ENCODE measurements at regions not wholly inside any gene's neighbourhood (a gene's known extent, or its start where the extent isn't known, plus 50 kb on each side); places are given as distances from the start of the nearest gene placed in this dataset.

GRCh38 chr13:74622284-74622683, 488.1 kb upstream of the KLF12 start:
- no peak overlapping the region for H3K4me3 ChIP-seq (ENCODE audit: low read depth, low read length)

- no peak overlapping the region for H3K4me3 ChIP-seq (ENCODE audit: low read depth, low read length)
Observed at GRCh38 chr13:74620711-74621110, 486.5 kb upstream of the KLF12 start.

GRCh38 chr13:74620308-74620707, 486.1 kb upstream of the KLF12 start:
- no peak overlapping the region for H3K4me3 ChIP-seq (ENCODE audit: low read depth, low read length)

- H3K4me3 ChIP-seq (ENCODE audit: low read depth, low read length), result no peak overlapping the region
Observed at GRCh38 chr13:74597526-74597925, 463.3 kb upstream of the KLF12 start.

GRCh38 chr13:74596691-74597090, 462.5 kb upstream of the KLF12 start:
- no peak overlapping the region for H3K4me3 ChIP-seq (ENCODE audit: low read depth, low read length)

GRCh38 chr13:74593688-74594087, 459.5 kb upstream of the KLF12 start:
- no peak overlapping the region for H3K4me3 ChIP-seq (ENCODE audit: low read depth, low read length)

GRCh38 chr13:74586847-74587246, 452.6 kb upstream of the KLF12 start:
- H3K4me3 ChIP-seq (ENCODE audit: low read depth, low read length), result no peak overlapping the region

GRCh38 chr13:74576420-74576819, 442.2 kb upstream of the KLF12 start:
- no peak overlapping the region for H3K4me3 ChIP-seq (ENCODE audit: low read depth, low read length)

- H3K4me3 ChIP-seq (ENCODE audit: low read depth, low read length), result peak overlapping the region; percentile 48
Observed at GRCh38 chr13:74575729-74576125, 441.5 kb upstream of the KLF12 start.

GRCh38 chr13:74574964-74575728, 440.9 kb upstream of the KLF12 start:
- peak overlapping the region; percentile 43 for H3K4me3 ChIP-seq (ENCODE audit: low read depth, low read length)

GRCh38 chr13:74573654-74574053, 439.4 kb upstream of the KLF12 start:
- H3K4me3 ChIP-seq (ENCODE audit: low read depth, low read length), result no peak overlapping the region

- no peak overlapping the region for H3K4me3 ChIP-seq (ENCODE audit: low read depth, low read length)
Observed at GRCh38 chr13:74571811-74572210, 437.6 kb upstream of the KLF12 start.

- H3K4me3 ChIP-seq (ENCODE audit: low read depth, low read length), result no peak overlapping the region
Observed at GRCh38 chr13:74570834-74571233, 436.6 kb upstream of the KLF12 start.

GRCh38 chr13:74570046-74570445, 435.8 kb upstream of the KLF12 start:
- no peak overlapping the region for H3K4me3 ChIP-seq (ENCODE audit: low read depth, low read length)

GRCh38 chr13:74569251-74569650, 435.0 kb upstream of the KLF12 start:
- H3K4me3 ChIP-seq (ENCODE audit: low read depth, low read length), result no peak overlapping the region

- no peak overlapping the region for H3K4me3 ChIP-seq (ENCODE audit: low read depth, low read length)
Observed at GRCh38 chr13:74567485-74567884, 433.3 kb upstream of the KLF12 start.

GRCh38 chr13:74562381-74562780, 428.2 kb upstream of the KLF12 start:
- H3K4me3 ChIP-seq (ENCODE audit: low read depth, low read length), result no peak overlapping the region

- H3K4me3 ChIP-seq (ENCODE audit: low read depth, low read length), result no peak overlapping the region
Observed at GRCh38 chr13:74561155-74561554, 427.0 kb upstream of the KLF12 start.

GRCh38 chr13:74560325-74560724, 426.1 kb upstream of the KLF12 start:
- H3K4me3 ChIP-seq (ENCODE audit: low read depth, low read length), result no peak overlapping the region

GRCh38 chr13:74557870-74558269, 423.7 kb upstream of the KLF12 start:
- H3K4me3 ChIP-seq (ENCODE audit: low read depth, low read length), result no peak overlapping the region

GRCh38 chr13:74555651-74556420, 421.6 kb upstream of the KLF12 start:
- no peak overlapping the region for H3K4me3 ChIP-seq (ENCODE audit: low read depth, low read length)

GRCh38 chr13:74555276-74555625, 421.0 kb upstream of the KLF12 start:
- H3K4me3 ChIP-seq (ENCODE audit: low read depth, low read length), result no peak overlapping the region
